GM23248 (cell line): ENCODE measurements at regions not wholly inside any gene's neighbourhood (a gene's known extent, or its start where the extent isn't known, plus 50 kb on each side); places are given as distances from the start of the nearest gene placed in this dataset.

ENCODE experiments used
- DNase-seq: peaks from one replicate; pipeline ENCODE4 v3.0.0-alpha.2; 2015
- H2AFZ ChIP-seq: fragments of 200-600 bp; sonication (generic); 2 replicates; pipeline ENCODE4 v1.6.1; 2016; ENCODE audit warnings: antibody characterized with exemption
- H3F3A ChIP-seq: fragments of 200-600 bp; sonication (generic); 2 replicates; pipeline ENCODE4 v1.6.1; 2016; ENCODE audit warnings: mild to moderate bottlenecking, antibody characterized with exemption, mixed run types; ENCODE audit not compliant: insufficient read depth
- H3K27ac ChIP-seq: fragments of 200-600 bp; sonication (generic); 2 replicates; pipeline ENCODE4 v1.5.1; 2016; ENCODE audit warnings: mild to moderate bottlenecking
- H3K27me3 ChIP-seq: fragments of 200-600 bp; sonication (generic); replicated peaks from 2 replicates; pipeline ENCODE4 v1.6.1; 2016; ENCODE audit warnings: mild to moderate bottlenecking; ENCODE audit not compliant: insufficient read depth
- H3K36me3 ChIP-seq: fragments of 200-600 bp; sonication (generic); 2 replicates; pipeline ENCODE4 v1.6.1; 2016; ENCODE audit warnings: low read depth, mild to moderate bottlenecking
- H3K4me1 ChIP-seq: fragments of 200-600 bp; sonication (generic); 2 replicates; pipeline ENCODE4 v1.6.1; 2016; ENCODE audit warnings: mild to moderate bottlenecking; ENCODE audit not compliant: insufficient read depth
- H3K4me2 ChIP-seq: fragments of 200-600 bp; sonication (generic); one replicate; pipeline ENCODE4 v1.6.1; 2016; ENCODE audit warnings: mild to moderate bottlenecking; ENCODE audit not compliant: unreplicated experiment
- H3K4me3 ChIP-seq: fragments of 200-600 bp; sonication (generic); 2 replicates; pipeline ENCODE4 v1.5.1; 2016; ENCODE audit warnings: mild to moderate bottlenecking
- H3K79me2 ChIP-seq: fragments of 200-600 bp; sonication (generic); 2 replicates; pipeline ENCODE4 v1.6.1; 2016; ENCODE audit warnings: mild to moderate bottlenecking; ENCODE audit not compliant: insufficient read depth
- H3K9ac ChIP-seq: fragments of 200-600 bp; sonication (generic); 2 replicates; pipeline ENCODE4 v1.6.1; 2016; ENCODE audit warnings: mild to moderate bottlenecking
- H3K9me2 ChIP-seq: fragments of 200-600 bp; sonication (generic); 2 replicates; pipeline ENCODE4 v1.6.1; 2016; ENCODE audit warnings: mixed run types, mild to moderate bottlenecking, moderate library complexity; ENCODE audit not compliant: insufficient read depth
- H3K9me3 ChIP-seq: fragments of 200-600 bp; sonication (generic); one replicate; pipeline ENCODE4 v1.6.1; 2017; ENCODE audit warnings: low read depth
- H4K20me1 ChIP-seq: fragments of 200-600 bp; sonication (generic); 2 replicates; pipeline ENCODE4 v1.6.0; 2016; ENCODE audit not compliant: insufficient read depth
- EZH2 ChIP-seq: fragments of 200-600 bp; sonication (generic); IDR thresholded peaks from 2 replicates; pipeline ENCODE4 v1.6.1; 2018; ENCODE audit warnings: antibody characterized with exemption, mild to moderate bottlenecking; ENCODE audit not compliant: insufficient read depth, poor library complexity, severe bottlenecking
- EZH2phosphoT487 ChIP-seq: fragments of 200-600 bp; sonication (generic); IDR thresholded peaks from 2 replicates; pipeline ENCODE4 v1.6.1; 2018; ENCODE audit warnings: antibody characterized with exemption, moderate library complexity, mild to moderate bottlenecking, low read depth; ENCODE audit not compliant: insufficient read depth
- WGBS, 2 experiments: methylation state at CpG; one replicate each; pipeline ENCODE4 v1.1.6; 2015 to 2017; ENCODE audit warnings: low lambda C conversion rate in 2 of 2, low coverage in 1 of 2; ENCODE audit errors: missing lambda C conversion rate in 2 of 2; 5-methylcytosine and 5-hydroxymethylcytosine counted together
- in situ Hi-C: fragments of 300-500 bp; cut with MboI; formaldehyde crosslinking; loops from 2 replicates; pipeline ENCODE4 v1.15.0; 2020

DNA sequence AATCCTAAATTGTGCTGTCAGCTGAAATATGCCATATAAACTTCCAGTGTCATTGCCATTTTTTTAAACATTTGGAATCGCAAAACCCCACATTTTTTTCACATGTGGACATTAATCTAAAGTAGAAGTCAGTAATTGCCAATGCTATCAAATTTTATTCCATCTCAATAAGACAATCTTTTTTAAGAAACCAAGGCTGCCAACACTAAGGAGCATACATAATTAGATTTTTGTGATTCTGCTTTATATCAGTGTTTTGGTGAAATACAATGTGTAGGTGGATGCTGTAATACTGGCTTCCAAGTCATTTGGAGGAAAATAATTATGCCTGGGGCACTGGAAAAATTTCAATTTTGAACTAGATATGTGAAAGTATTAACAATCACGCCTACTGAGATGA is 256.7 kb downstream of the ZPLD1 start:
- no peak for TF ChIP-seq EZH2phosphoT487
- TF ChIP-seq EZH2: no peak
- in situ Hi-C loops: no loop called here
- H3K4me1 ChIP-seq: peaks cover 4% of the 10 kb centered on the region; the same call in 1 of the 2 replicates
- H3K4me3 ChIP-seq: no peak overlapping the region
- H3K36me3 ChIP-seq: no peaks in the 10 kb centered on the region
- no peak overlapping the region for H3K4me2 ChIP-seq
- no peaks in the 10 kb centered on the region; the same call in 1 of the 2 replicates for H3K27me3 ChIP-seq
- no peak overlapping the region for H2AFZ ChIP-seq
- WGBS, 2 experiments: 37 to 38% methylated on average over 2 of the region's 2 CpGs
- no peaks in the 10 kb centered on the region for H3K9me3 ChIP-seq
- no peak overlapping the region for H3K9ac ChIP-seq
- H3F3A ChIP-seq: no peaks in the 10 kb centered on the region
- no peak overlapping the region for H3K27ac ChIP-seq
- DNase-seq: no peak
- no peaks in the 10 kb centered on the region for H4K20me1 ChIP-seq
- no peaks in the 10 kb centered on the region for H3K9me2 ChIP-seq
- H3K79me2 ChIP-seq: no peaks in the 10 kb centered on the region

DNA sequence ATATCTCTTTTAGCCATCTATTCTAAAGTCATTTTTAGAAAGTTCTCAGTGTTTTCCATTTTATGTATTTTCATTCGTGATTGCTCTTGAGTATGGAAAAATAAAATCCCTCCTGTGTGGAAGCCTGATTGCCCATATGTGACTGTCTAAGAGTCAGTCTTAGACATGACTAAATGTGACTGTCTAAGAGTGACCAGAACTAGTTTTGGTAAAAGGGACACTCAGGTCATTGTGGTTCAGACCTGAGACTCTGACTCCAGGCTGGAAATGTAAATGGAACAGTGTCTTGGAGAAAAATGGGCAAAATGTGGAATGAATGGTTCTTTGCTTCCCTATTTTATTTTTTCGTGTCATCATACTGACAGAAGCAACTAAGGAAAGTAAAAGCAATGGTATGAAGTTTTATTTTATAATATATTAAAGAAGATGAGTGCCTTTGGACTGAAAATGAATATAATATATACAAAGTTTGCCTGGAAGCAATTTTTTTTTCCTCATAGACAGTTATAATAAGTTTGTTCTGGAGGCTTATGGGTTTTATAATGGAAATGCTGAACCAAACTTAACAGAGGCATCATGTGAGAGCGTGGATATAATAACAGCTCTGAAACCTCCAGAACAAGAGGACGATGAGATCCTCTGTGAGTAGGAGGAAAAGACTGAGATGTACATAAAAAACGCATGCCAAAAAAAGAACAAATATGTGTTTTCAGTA is 264.4 kb downstream of the ZPLD1 start:
- no peaks in the 10 kb centered on the region for H3K27me3 ChIP-seq
- no peak for DNase-seq
- no peak overlapping the region for H3K4me3 ChIP-seq
- no peaks in the 10 kb centered on the region for H4K20me1 ChIP-seq
- H3F3A ChIP-seq: no peaks in the 10 kb centered on the region
- no peaks in the 10 kb centered on the region for H3K36me3 ChIP-seq
- in situ Hi-C loops: no loop called here
- no peaks in the 10 kb centered on the region; the same call in 1 of the 2 replicates for H3K4me1 ChIP-seq
- TF ChIP-seq EZH2phosphoT487 (no peak), EZH2 (no peak)
- 36 to 38% methylated on average over 5 of the region's 5 CpGs for WGBS, 2 experiments
- no peak overlapping the region for H3K4me2 ChIP-seq
- no peak overlapping the region for H3K27ac ChIP-seq
- no peaks in the 10 kb centered on the region for H3K9me2 ChIP-seq
- no peaks in the 10 kb centered on the region for H3K79me2 ChIP-seq
- H3K9me3 ChIP-seq: no peaks in the 10 kb centered on the region
- H2AFZ ChIP-seq: no peak overlapping the region
- no peak overlapping the region for H3K9ac ChIP-seq

DNA sequence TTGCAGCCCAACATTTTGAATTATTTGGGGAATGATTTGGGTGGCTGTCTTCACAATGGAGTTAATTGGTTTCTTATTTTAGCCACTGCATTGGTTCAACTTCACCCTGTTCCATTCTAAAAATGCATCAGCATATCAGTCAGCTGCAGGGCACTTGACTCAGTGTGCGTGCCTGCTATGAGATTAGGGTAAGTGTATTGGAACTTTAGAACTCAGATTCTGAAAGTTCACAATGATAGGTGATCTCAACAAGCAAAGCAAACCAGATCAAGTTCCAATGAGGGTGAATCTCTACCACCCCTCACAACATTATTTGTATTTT is 265.0 kb downstream of the ZPLD1 start:
- no peak for TF ChIP-seq EZH2phosphoT487
- no peak for TF ChIP-seq EZH2
- in situ Hi-C loops: no loop called here
- Histone ChIP-seq H3K9me3 (no peaks in the 10 kb centered on the region), H3K4me1 (no peaks in the 10 kb centered on the region; the same call in 1 of the 2 replicates), H3F3A (no peaks in the 10 kb centered on the region), H2AFZ (no peak overlapping the region), H3K9me2 (no peaks in the 10 kb centered on the region), H3K79me2 (no peaks in the 10 kb centered on the region), H3K36me3 (no peaks in the 10 kb centered on the region), H3K4me2 (no peak overlapping the region), H3K9ac (no peak overlapping the region), H3K4me3 (no peak overlapping the region), H4K20me1 (no peaks in the 10 kb centered on the region), H3K27ac (no peak overlapping the region), H3K27me3 (no peaks in the 10 kb centered on the region)
- no peak for DNase-seq
- 72 to 79% methylated on average over 1 of the region's 1 CpG for WGBS, 2 experiments

DNA sequence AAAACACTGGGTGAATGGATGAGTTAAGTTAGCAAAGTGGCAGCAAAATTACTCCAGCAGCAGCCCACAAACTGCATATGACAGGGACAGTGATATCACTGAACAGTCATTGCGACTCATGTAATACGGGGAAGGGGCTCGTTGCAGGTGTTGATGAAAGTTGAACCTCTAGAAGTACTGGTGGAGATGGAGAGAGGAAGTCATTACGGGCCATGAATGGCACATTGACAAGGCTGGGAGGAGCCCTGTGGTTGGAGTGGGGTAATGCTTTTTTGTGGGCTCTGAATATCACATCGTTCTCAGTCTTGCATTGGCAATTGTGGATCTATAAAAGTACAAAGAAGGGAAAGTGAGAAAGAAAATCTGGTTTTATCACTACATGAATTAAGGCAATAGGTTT is 278.1 kb downstream of the ZPLD1 start:
- H3K27ac ChIP-seq: no peak overlapping the region
- in situ Hi-C loops: no loop called here
- DNase-seq: no peak

More for the DNA sequence above, 278.1 kb downstream of the ZPLD1 start:
- H3K9me2 ChIP-seq: no peaks in the 10 kb centered on the region; the same call in 1 of the 2 replicates
- H3K4me3 ChIP-seq: no peak overlapping the region
- WGBS, 2 experiments: 41 to 44% methylated on average over 5 of the region's 5 CpGs
- no peaks in the 10 kb centered on the region for H4K20me1 ChIP-seq
- no peaks in the 10 kb centered on the region for H3F3A ChIP-seq
- no peaks in the 10 kb centered on the region; the same call in 1 of the 2 replicates for H3K27me3 ChIP-seq
- H3K9ac ChIP-seq: no peak overlapping the region
- peaks cover 12% of the 10 kb centered on the region; the same call in 1 of the 2 replicates for H3K4me1 ChIP-seq
- H3K4me2 ChIP-seq: no peak overlapping the region
- H3K79me2 ChIP-seq: no peaks in the 10 kb centered on the region
- H2AFZ ChIP-seq: no peak overlapping the region
- no peaks in the 10 kb centered on the region for H3K9me3 ChIP-seq
- H3K36me3 ChIP-seq: no peaks in the 10 kb centered on the region
- TF ChIP-seq EZH2phosphoT487 (no peak), EZH2 (no peak)
